Lung (tissue), 11 donors: ENCODE measurements at regions not wholly inside any gene's neighbourhood (a gene's known extent, or its start where the extent isn't known, plus 50 kb on each side); places are given as distances from the start of the nearest gene placed in this dataset.

Experiments used
- ATAC-seq: fragments of 200-7000 bp; cut with Tn5 transposase; one replicate; pipeline ENCODE4 v1.9.1; 2020; ENCODE audit warnings: moderate number of reproducible peaks; ENCODE audit not compliant: insufficient read depth, low FRiP score
- DNase-seq, 3 donors: peaks; one replicate each; pipeline ENCODE4 v3.0.0-alpha.2; 2013 to 2017
- H3K27ac ChIP-seq, 2 donors: one replicate each; pipeline ENCODE4 v1.5.1; 2013; ENCODE audit warnings: mild to moderate bottlenecking in 2 of 2, moderate library complexity in 2 of 2, control low read depth in 1 of 2, inconsistent platforms in 1 of 2, low read depth in 1 of 2, low read length in 1 of 2
- H3K27me3 ChIP-seq, 3 donors: one replicate each; pipeline ENCODE4 v1.5.1; 2013; ENCODE audit warnings: low read length in 2 of 3; ENCODE audit not compliant: control insufficient read depth in 3 of 3, insufficient read depth in 3 of 3
- H3K36me3 ChIP-seq, 4 donors: one replicate each; pipeline ENCODE4 v1.5.1; 2013; ENCODE audit warnings: low read length in 4 of 4, mild to moderate bottlenecking in 1 of 4, moderate library complexity in 1 of 4; ENCODE audit not compliant: control insufficient read depth in 4 of 4, insufficient read depth in 4 of 4
- H3K4me1 ChIP-seq, 5 donors: one replicate each; pipeline ENCODE4 v1.5.1; 2013; ENCODE audit warnings: low read length in 5 of 5, mild to moderate bottlenecking in 2 of 5, moderate library complexity in 1 of 5; ENCODE audit not compliant: control insufficient read depth in 5 of 5, insufficient read depth in 5 of 5
- H3K4me3 ChIP-seq: one replicate; pipeline ENCODE4 v1.5.1; 2013; ENCODE audit warnings: mild to moderate bottlenecking, control low read depth, moderate library complexity
- H3K9ac ChIP-seq, 2 donors: one replicate each; pipeline ENCODE4 v1.5.1; 2013; ENCODE audit warnings: low read length in 2 of 2, control low read depth in 1 of 2; ENCODE audit not compliant: insufficient read depth in 1 of 2
- H3K9me3 ChIP-seq, 4 donors: one replicate each; pipeline ENCODE4 v1.5.1; 2013; ENCODE audit warnings: low read length in 3 of 4, mild to moderate bottlenecking in 1 of 4, moderate library complexity in 1 of 4; ENCODE audit not compliant: control insufficient read depth in 4 of 4, insufficient read depth in 3 of 4
- CTCF ChIP-seq: IDR thresholded peaks from 2 replicates; pipeline ENCODE4 v1.5.1; 2012; ENCODE audit warnings: mild to moderate bottlenecking; ENCODE audit errors: control extremely low read depth, extremely low read depth
- WGBS, 2 donors: extraction: QIAGEN DNeasy Blood & Tissue Kit; methylation state at CpG; one replicate each; pipeline ENCODE4 v1.1.7; 2013; 5-methylcytosine and 5-hydroxymethylcytosine counted together
- donor health status: control.
- donor health status: control.
- donor health status: Bipolar disorder and iron deficiency.
- donor health status: healthy.
- donor health status: DM: yes; HTN: yes; CAD: no.

GRCh38 chr5:57770039-57770438, 287.4 kb upstream of the ACTBL2 start:
- WGBS, 2 donors, result 52 to 61% methylated on average over 2 of the region's 2 CpGs
- peaks cover 0 to 12% (median 2%) of the 10 kb centered on the region in 5 donors for H3K4me1 ChIP-seq
- TF ChIP-seq CTCF, result no peak
- H3K4me3 ChIP-seq, result no peak overlapping the region
- no peak overlapping the region for H3K9ac ChIP-seq
- H3K27me3 ChIP-seq, result no peaks in the 10 kb centered on the region
- DNase-seq, result no peak
- H3K9me3 ChIP-seq, result no peaks in the 10 kb centered on the region
- H3K27ac ChIP-seq, result no peak overlapping the region
- no peak for ATAC-seq
- no peaks in the 10 kb centered on the region for H3K36me3 ChIP-seq

- no peaks in the 10 kb centered on the region for H3K9me3 ChIP-seq
- ATAC-seq, result peak; percentile 19
- no peak overlapping the region for H3K4me3 ChIP-seq
- no peak for TF ChIP-seq CTCF
- DNase-seq, result peak in 2 of 3 donors; percentile 71 to 82
- WGBS, 2 donors, result 80 to 91% methylated on average over 4 of the region's 4 CpGs
- H3K27ac ChIP-seq, result no peak overlapping the region
- no peaks in the 10 kb centered on the region for H3K36me3 ChIP-seq
- no peak overlapping the region for H3K9ac ChIP-seq
- no peaks in the 10 kb centered on the region for H3K27me3 ChIP-seq
- peaks cover 0 to 12% (median 2%) of the 10 kb centered on the region in 5 donors for H3K4me1 ChIP-seq
These were observed 286.1 kb upstream of the ACTBL2 start for GRCh38 chr5:57768745-57769144.

- Histone ChIP-seq H3K27me3 (no peaks in the 10 kb centered on the region), H3K36me3 (no peaks in the 10 kb centered on the region), H3K9ac (no peak overlapping the region), H3K9me3 (peaks cover 0 to 3% (median 0%) of the 10 kb centered on the region in 4 donors), H3K27ac (no peak overlapping the region), H3K4me1 (peaks cover 0 to 12% (median 0%) of the 10 kb centered on the region in 5 donors), H3K4me3 (no peak overlapping the region)
- TF ChIP-seq CTCF, result no peak
- DNase-seq (no peak), ATAC-seq (no peak)
- 78 to 96% methylated on average over 4 of the region's 4 CpGs for WGBS, 2 donors
These were observed 282.0 kb upstream of the ACTBL2 start for GRCh38 chr5:57764479-57765089.

GRCh38 chr5:57761513-57761912, 278.9 kb upstream of the ACTBL2 start:
- H3K9me3 ChIP-seq, result peaks cover 0 to 3% (median 0%) of the 10 kb centered on the region in 4 donors
- no peak for ATAC-seq
- no peaks in the 10 kb centered on the region for H3K4me1 ChIP-seq
- no peaks in the 10 kb centered on the region for H3K36me3 ChIP-seq
- H3K27me3 ChIP-seq, result no peaks in the 10 kb centered on the region
- H3K27ac ChIP-seq, result no peak overlapping the region
- 93 to 95% methylated on average over 11 of the region's 11 CpGs for WGBS, 2 donors
- no peak for DNase-seq
- H3K9ac ChIP-seq, result no peak overlapping the region
- H3K4me3 ChIP-seq, result no peak overlapping the region
- TF ChIP-seq CTCF, result no peak
